ENCODE measurements at regions not wholly inside any gene's neighbourhood (a gene's known extent, or its start where the extent isn't known, plus 50 kb on each side); places are given as distances from the start of the nearest gene placed in this dataset.

- Histone ChIP-seq H3K4me3 (ENCODE audit: low read length) (no peak overlapping the region), H3F3A (ENCODE audit: low read length, unreplicated experiment) (no peaks in the 10 kb centered on the region), H3K4me1 (ENCODE audit: insufficient read depth, low read length) (no peaks in the 10 kb centered on the region), H3K9ac (ENCODE audit: low read length) (no peak overlapping the region), H3K79me2 (ENCODE audit: low read length) (no peaks in the 10 kb centered on the region), H3K4me2 (ENCODE audit: low read length) (no peak overlapping the region), H3K9me2 (replicated peaks; ENCODE audit: low read length) (no peaks in the 10 kb centered on the region), H3K27me3 (ENCODE audit: low read length) (peaks cover 26% of the 10 kb centered on the region), H4K20me1 (ENCODE audit: low read length) (no peaks in the 10 kb centered on the region), H3K36me3 (ENCODE audit: low read depth, low read length) (no peaks in the 10 kb centered on the region), H3K27ac (ENCODE audit: low read length) (no peak overlapping the region), H3K9me3 (ENCODE audit: low read length) (no peaks in the 10 kb centered on the region), H2AFZ (ENCODE audit: low read length) (no peak overlapping the region)
- CTCF ChIA-PET: no interaction called here
- intact Hi-C loops (cut with micrococcal nuclease): no loop called here
- no peak for ATAC-seq
- no peak for DNase-seq
- TF ChIP-seq EZH2phosphoT487 (IDR thresholded peaks at IDR 0.05; ENCODE audit: borderline replicate concordance, low read length) (no peak), CTCF (conservative IDR thresholded peaks at IDR 0.05; ENCODE audit: low read depth, low read length) (no peak), EZH2 (IDR thresholded peaks at IDR 0.05; ENCODE audit: low read length, unreplicated experiment) (no peak)
- no TSS peak for BruUV-seq (replicated peaks)
- POLR2A ChIA-PET (ENCODE audit: unreplicated experiment): no interaction called here
These were observed 116.1 kb upstream of the DNAJC19 start for GRCh38 chr3:181105646-181106045.

DNA sequence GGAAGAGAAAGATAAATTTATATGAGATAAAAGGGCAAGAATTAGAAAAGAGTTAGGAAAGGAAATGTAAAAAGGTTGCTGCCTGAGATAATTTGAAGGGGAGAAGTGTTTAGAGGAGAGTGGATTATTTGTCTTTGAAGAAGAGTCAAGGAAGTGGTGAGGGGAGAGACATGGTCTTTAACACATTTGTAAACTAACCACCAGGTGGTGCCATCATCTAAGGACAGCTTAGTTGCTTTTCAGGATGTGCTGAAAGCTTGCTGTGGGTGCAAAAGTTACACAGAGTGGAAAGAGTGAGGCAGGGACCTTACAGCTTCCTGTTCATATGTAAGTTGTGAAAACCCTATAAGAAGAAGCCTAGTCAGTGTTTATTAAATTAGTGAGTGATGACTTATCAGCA lies 114.1 kb upstream of the DNAJC19 start:
- H3K27ac ChIP-seq (ENCODE audit: low read length): no peak overlapping the region
- H3K4me3 ChIP-seq (ENCODE audit: low read length): no peak overlapping the region
- intact Hi-C loops (cut with micrococcal nuclease): no loop called here
- no peak overlapping the region for H3K4me2 ChIP-seq (ENCODE audit: low read length)
- H3K9ac ChIP-seq (ENCODE audit: low read length): no peak overlapping the region
- no peaks in the 10 kb centered on the region for H3K9me3 ChIP-seq (ENCODE audit: low read length)
- H3K9me2 ChIP-seq (replicated peaks; ENCODE audit: low read length): no peaks in the 10 kb centered on the region
- ChIA-PET CTCF (interaction anchor here (0.6 kb wide), 1 partner anchor 425 kb away, joined by 6 read pairs; no protein-coding TSS in a partner anchor), POLR2A (ENCODE audit: unreplicated experiment) (no interaction called here)
- no peaks in the 10 kb centered on the region for H3K79me2 ChIP-seq (ENCODE audit: low read length)
- no peak for TF ChIP-seq EZH2 (IDR thresholded peaks at IDR 0.05; ENCODE audit: low read length, unreplicated experiment)
- peak; percentile 58 for TF ChIP-seq CTCF (conservative IDR thresholded peaks at IDR 0.05; ENCODE audit: low read depth, low read length)
- BruUV-seq (replicated peaks): no TSS peak
- no peak overlapping the region for H2AFZ ChIP-seq (ENCODE audit: low read length)
- H4K20me1 ChIP-seq (ENCODE audit: low read length): no peaks in the 10 kb centered on the region
- H3K27me3 ChIP-seq (ENCODE audit: low read length): peaks cover 13% of the 10 kb centered on the region
- no peaks in the 10 kb centered on the region for H3F3A ChIP-seq (ENCODE audit: low read length, unreplicated experiment)
- ATAC-seq: no peak
- H3K36me3 ChIP-seq (ENCODE audit: low read depth, low read length): no peaks in the 10 kb centered on the region
- DNase-seq: peak; percentile 50
- H3K4me1 ChIP-seq (ENCODE audit: insufficient read depth, low read length): no peaks in the 10 kb centered on the region

- ATAC-seq (no peak), DNase-seq (no peak)
- Histone ChIP-seq H3K9me3 (ENCODE audit: low read length) (no peaks in the 10 kb centered on the region), H2AFZ (ENCODE audit: low read length) (no peak overlapping the region), H3K4me2 (ENCODE audit: low read length) (no peak overlapping the region), H3K36me3 (ENCODE audit: low read depth, low read length) (no peaks in the 10 kb centered on the region), H3K4me3 (ENCODE audit: low read length) (no peak overlapping the region), H3K9ac (ENCODE audit: low read length) (no peak overlapping the region), H3K79me2 (ENCODE audit: low read length) (no peaks in the 10 kb centered on the region), H3F3A (ENCODE audit: low read length, unreplicated experiment) (no peaks in the 10 kb centered on the region), H3K9me2 (replicated peaks; ENCODE audit: low read length) (no peaks in the 10 kb centered on the region), H4K20me1 (ENCODE audit: low read length) (no peaks in the 10 kb centered on the region), H3K27ac (ENCODE audit: low read length) (no peak overlapping the region), H3K4me1 (ENCODE audit: insufficient read depth, low read length) (no peaks in the 10 kb centered on the region), H3K27me3 (ENCODE audit: low read length) (peaks cover 27% of the 10 kb centered on the region)
- POLR2A ChIA-PET (ENCODE audit: unreplicated experiment): no interaction called here
- TF ChIP-seq EZH2 (IDR thresholded peaks at IDR 0.05; ENCODE audit: low read length, unreplicated experiment): no peak
- no peak for TF ChIP-seq EZH2phosphoT487 (IDR thresholded peaks at IDR 0.05; ENCODE audit: borderline replicate concordance, low read length)
- no peak for TF ChIP-seq CTCF (conservative IDR thresholded peaks at IDR 0.05; ENCODE audit: low read depth, low read length)
- CTCF ChIA-PET: no interaction called here
- intact Hi-C loops (cut with micrococcal nuclease): no loop called here
- BruUV-seq (replicated peaks): no TSS peak
These were observed 96.5 kb upstream of the DNAJC19 start for GRCh38 chr3:181086011-181086410.
